Breast epithelium (tissue), 3 donors: ENCODE measurements at regions not wholly inside any gene's neighbourhood (a gene's known extent, or its start where the extent isn't known, plus 50 kb on each side); places are given as distances from the start of the nearest gene placed in this dataset.

ENCODE experiments used
- POLR2A ChIP-seq: fragments of 450-650 bp; IDR thresholded peaks from one replicate; pipeline ENCODE4 v1.6.1; 2016; ENCODE audit warnings: antibody characterized with exemption, mild to moderate bottlenecking, moderate library complexity
- POLR2AphosphoS5 ChIP-seq, 3 donors: sonication (generic); formaldehyde crosslinking; IDR thresholded peaks; one replicate each; pipeline ENCODE4 v1.6.1; 2017; ENCODE audit warnings: antibody characterized with exemption in 3 of 3
- TF ChIP-seq, protein P1 (sequence below), 3 donors: fragments of 450-650 bp; IDR thresholded peaks; one replicate each; pipeline ENCODE4 v1.5.1; 2016 to 2017; ENCODE audit warnings: antibody characterized with exemption in 3 of 3, mild to moderate bottlenecking in 3 of 3, moderate library complexity in 3 of 3

DNA sequence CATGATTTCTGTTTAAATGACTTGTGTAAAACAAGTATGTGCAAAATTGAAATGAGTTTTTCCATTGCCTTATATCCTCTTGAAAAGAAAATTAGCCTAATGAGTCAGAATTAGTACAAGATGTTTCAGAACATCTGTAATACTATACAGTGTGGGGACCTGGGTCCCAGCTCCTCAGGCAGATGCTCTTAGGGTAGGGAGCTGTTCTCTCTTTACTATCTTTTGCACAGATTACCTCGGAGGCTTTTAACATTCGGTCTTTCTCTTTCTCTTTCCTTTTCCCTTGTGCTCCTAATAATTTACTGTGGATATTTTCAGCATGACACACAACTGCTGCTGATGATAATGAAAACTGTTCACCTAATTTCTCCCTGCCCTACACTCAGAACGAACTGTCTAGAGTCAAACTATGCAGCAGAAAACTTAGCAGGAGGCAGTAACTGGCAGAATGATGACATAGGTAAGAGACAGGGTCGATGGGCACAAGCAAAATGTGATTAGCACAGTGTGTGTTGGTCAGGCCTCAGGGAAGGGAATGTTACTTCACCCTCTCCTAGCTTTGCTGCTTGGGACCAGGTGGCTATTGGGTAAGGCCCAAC lies 455.3 kb downstream of the PDHA2 start:
- TF ChIP-seq, protein P1, sequence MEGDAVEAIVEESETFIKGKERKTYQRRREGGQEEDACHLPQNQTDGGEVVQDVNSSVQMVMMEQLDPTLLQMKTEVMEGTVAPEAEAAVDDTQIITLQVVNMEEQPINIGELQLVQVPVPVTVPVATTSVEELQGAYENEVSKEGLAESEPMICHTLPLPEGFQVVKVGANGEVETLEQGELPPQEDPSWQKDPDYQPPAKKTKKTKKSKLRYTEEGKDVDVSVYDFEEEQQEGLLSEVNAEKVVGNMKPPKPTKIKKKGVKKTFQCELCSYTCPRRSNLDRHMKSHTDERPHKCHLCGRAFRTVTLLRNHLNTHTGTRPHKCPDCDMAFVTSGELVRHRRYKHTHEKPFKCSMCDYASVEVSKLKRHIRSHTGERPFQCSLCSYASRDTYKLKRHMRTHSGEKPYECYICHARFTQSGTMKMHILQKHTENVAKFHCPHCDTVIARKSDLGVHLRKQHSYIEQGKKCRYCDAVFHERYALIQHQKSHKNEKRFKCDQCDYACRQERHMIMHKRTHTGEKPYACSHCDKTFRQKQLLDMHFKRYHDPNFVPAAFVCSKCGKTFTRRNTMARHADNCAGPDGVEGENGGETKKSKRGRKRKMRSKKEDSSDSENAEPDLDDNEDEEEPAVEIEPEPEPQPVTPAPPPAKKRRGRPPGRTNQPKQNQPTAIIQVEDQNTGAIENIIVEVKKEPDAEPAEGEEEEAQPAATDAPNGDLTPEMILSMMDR (IDR thresholded peaks at IDR 0.05), result no peak
- TF ChIP-seq POLR2AphosphoS5 (IDR thresholded peaks at IDR 0.05) (no peak), POLR2A (no peak)
